ENCODE measurements at regions not wholly inside any gene's neighbourhood (a gene's known extent, or its start where the extent isn't known, plus 50 kb on each side); places are given as distances from the start of the nearest gene placed in this dataset.

GRCh38 chr6:95263840-95264239 is 313.5 kb upstream of the MANEA start:
- TF ChIP-seq CTCF (IDR thresholded peaks at IDR 0.05; ENCODE audit: insufficient read depth, low read depth, low read length) (no peak), EZH2 (IDR thresholded peaks at IDR 0.05; ENCODE audit: insufficient read depth, low read length) (no peak)

All from astrocyte (in vitro differentiated cells and primary cell).